ENCODE measurements at regions not wholly inside any gene's neighbourhood (a gene's known extent, or its start where the extent isn't known, plus 50 kb on each side); places are given as distances from the start of the nearest gene placed in this dataset.
A peak's percentile ranks its signal among the peaks of the same experiment; 100 is the strongest.

DNA sequence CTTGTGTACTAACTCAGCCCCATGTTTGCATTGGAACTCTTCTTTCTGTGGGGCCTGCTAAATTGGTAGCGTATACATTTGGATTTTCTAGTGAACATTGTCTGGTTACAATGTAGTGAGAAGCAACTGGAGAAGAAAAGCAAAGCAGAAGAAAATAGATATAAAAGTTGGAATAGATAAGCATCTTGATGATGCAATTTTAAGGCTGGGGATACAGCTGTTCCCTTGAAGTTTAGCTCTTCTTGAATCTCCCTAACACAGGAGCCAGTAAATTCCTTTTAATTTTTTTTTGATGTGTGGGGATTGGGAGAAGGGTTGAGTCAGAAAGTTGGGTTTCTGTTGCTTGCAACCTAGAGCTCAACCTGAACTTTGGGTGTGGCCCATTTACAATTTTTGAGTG, 308.1 kb downstream of the STIM2 start:
- H3K9me3 ChIP-seq (replicated peaks) = no peaks in the 10 kb centered on the region
- intact Hi-C loops (cut with micrococcal nuclease) = no loop called here
- no peak for DNase-seq
- no peak overlapping the region for H3K27ac ChIP-seq (replicated peaks)
- H3K27me3 ChIP-seq (ENCODE audit: low read depth) = no peaks in the 10 kb centered on the region
- H3K4me3 ChIP-seq = no peak overlapping the region
- no peaks in the 10 kb centered on the region for H3K4me1 ChIP-seq
- TF ChIP-seq, protein P1, sequence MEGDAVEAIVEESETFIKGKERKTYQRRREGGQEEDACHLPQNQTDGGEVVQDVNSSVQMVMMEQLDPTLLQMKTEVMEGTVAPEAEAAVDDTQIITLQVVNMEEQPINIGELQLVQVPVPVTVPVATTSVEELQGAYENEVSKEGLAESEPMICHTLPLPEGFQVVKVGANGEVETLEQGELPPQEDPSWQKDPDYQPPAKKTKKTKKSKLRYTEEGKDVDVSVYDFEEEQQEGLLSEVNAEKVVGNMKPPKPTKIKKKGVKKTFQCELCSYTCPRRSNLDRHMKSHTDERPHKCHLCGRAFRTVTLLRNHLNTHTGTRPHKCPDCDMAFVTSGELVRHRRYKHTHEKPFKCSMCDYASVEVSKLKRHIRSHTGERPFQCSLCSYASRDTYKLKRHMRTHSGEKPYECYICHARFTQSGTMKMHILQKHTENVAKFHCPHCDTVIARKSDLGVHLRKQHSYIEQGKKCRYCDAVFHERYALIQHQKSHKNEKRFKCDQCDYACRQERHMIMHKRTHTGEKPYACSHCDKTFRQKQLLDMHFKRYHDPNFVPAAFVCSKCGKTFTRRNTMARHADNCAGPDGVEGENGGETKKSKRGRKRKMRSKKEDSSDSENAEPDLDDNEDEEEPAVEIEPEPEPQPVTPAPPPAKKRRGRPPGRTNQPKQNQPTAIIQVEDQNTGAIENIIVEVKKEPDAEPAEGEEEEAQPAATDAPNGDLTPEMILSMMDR (IDR thresholded peaks at IDR 0.05; ENCODE audit: borderline replicate concordance) = no peak
- H3K36me3 ChIP-seq = no peaks in the 10 kb centered on the region

DNA sequence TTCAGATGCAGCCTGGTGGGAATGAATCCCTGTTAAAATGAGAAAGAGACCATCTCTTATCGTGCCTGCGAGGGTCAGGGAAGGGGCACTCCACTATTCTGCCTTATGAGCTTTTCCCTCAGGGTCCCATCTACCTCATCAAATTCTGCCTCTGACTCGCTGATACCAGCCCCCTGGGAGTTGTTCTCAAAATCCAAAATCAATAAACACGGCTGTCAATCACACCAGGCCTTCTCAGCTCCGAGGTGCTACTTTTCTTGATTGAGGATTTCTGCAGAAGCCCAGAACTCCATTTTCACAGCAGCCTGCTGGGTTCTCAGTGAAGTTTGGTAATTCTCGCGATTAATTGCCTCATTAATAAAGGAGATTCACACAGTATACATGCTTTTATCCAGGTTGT, 312.6 kb downstream of the STIM2 start:
- H3K9me3 ChIP-seq (replicated peaks) = no peaks in the 10 kb centered on the region
- no peak overlapping the region for H3K4me3 ChIP-seq
- no peak for DNase-seq
- H3K27ac ChIP-seq (replicated peaks) = no peak overlapping the region
- intact Hi-C loops (cut with micrococcal nuclease) = no loop called here
- H3K36me3 ChIP-seq = no peaks in the 10 kb centered on the region
- no peaks in the 10 kb centered on the region for H3K27me3 ChIP-seq (ENCODE audit: low read depth)
- no peaks in the 10 kb centered on the region for H3K4me1 ChIP-seq
- TF ChIP-seq, protein P1 (IDR thresholded peaks at IDR 0.05; ENCODE audit: borderline replicate concordance) = no peak

DNA sequence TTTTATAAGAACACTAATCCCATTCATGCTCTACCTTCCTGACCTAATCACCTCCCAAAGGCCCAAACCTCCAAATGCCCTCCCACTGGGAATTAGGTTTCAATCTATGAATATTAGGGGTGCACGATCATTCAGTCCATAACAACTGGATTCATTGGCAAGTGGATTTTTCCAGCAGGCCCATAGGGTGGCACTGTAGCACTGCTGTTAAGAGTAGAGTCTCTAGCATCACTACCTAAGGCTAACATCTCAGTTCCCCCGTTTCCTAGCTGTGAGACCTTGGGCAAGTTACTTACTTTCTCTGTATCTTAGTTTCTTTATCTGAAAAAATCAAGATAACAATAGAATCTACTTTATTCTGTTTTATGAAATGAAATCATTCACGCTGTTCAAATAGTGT, 315.8 kb downstream of the STIM2 start:
- TF ChIP-seq, protein P1 (IDR thresholded peaks at IDR 0.05; ENCODE audit: borderline replicate concordance) = peak; percentile 45
- no peaks in the 10 kb centered on the region for H3K36me3 ChIP-seq
- H3K4me3 ChIP-seq = no peak overlapping the region
- no peak overlapping the region for H3K27ac ChIP-seq (replicated peaks)
- intact Hi-C loops (cut with micrococcal nuclease) = no loop called here
- H3K27me3 ChIP-seq (ENCODE audit: low read depth) = no peaks in the 10 kb centered on the region
- no peak for DNase-seq
- no peaks in the 10 kb centered on the region for H3K4me1 ChIP-seq
- H3K9me3 ChIP-seq (replicated peaks) = no peaks in the 10 kb centered on the region

DNA sequence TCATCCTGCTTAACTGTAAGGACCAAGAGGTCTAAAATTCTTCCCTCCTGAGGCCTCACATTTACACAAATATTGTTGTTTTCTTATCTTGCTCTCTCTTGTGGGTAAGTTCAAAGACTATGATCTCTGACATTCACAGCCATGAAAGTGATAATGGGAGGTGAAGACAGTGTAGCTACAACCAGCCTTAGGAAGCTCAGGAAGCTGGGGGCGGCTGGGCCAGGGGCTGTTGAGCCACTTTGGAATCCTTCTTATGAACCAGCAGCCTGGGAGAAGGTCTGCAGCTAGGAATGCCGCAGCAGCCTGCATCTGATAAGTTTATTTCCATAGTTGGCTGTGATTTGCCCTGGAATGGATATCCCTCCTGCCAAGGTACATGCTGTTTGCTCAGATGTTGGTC, 316.2 kb downstream of the STIM2 start:
- no peaks in the 10 kb centered on the region for H3K36me3 ChIP-seq
- no peak for DNase-seq
- no peaks in the 10 kb centered on the region for H3K9me3 ChIP-seq (replicated peaks)
- no peaks in the 10 kb centered on the region for H3K27me3 ChIP-seq (ENCODE audit: low read depth)
- TF ChIP-seq, protein P1 (IDR thresholded peaks at IDR 0.05; ENCODE audit: borderline replicate concordance) = no peak
- H3K4me1 ChIP-seq = no peaks in the 10 kb centered on the region
- H3K27ac ChIP-seq (replicated peaks) = no peak overlapping the region
- no peak overlapping the region for H3K4me3 ChIP-seq
- intact Hi-C loops (cut with micrococcal nuclease) = no loop called here

DNA sequence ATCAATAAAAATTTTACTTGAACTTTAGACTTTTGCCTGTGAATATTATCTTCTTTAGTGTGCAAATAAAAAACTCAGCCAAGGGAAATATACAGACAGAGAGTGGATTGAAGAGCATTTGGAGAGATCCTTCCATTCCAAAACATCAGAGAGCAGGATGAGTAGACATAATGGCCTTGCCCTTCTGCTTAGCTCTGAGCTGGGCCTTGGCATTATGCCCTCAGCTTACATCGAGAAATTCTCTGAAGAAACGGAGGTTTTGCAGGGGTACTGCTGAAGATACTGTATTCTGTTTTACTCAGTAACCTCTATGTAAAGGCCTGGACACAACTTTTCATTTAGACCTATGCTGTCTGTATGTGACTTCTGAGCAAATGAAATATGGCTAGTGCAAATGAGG, 317.4 kb downstream of the STIM2 start:
- H3K27me3 ChIP-seq (ENCODE audit: low read depth) = no peaks in the 10 kb centered on the region
- intact Hi-C loops (cut with micrococcal nuclease) = no loop called here

More for the DNA sequence above, 317.4 kb downstream of the STIM2 start:
- TF ChIP-seq, protein P1 (IDR thresholded peaks at IDR 0.05; ENCODE audit: borderline replicate concordance) = no peak
- no peak overlapping the region for H3K27ac ChIP-seq (replicated peaks)
- no peaks in the 10 kb centered on the region for H3K9me3 ChIP-seq (replicated peaks)
- H3K4me3 ChIP-seq = no peak overlapping the region
- H3K36me3 ChIP-seq = no peaks in the 10 kb centered on the region
- DNase-seq = no peak
- no peaks in the 10 kb centered on the region for H3K4me1 ChIP-seq
